ENCODE measurements at regions not wholly inside any gene's neighbourhood (a gene's known extent, or its start where the extent isn't known, plus 50 kb on each side); places are given as distances from the start of the nearest gene placed in this dataset.
"Not testable (repeated sequence)": the region's sequence is repeated elsewhere in the genome, so short reads cannot be mapped to it uniquely, and the experiment has no call there.

- no peak for DNase-seq (ENCODE audit: extremely low read depth, low read depth)
- TF ChIP-seq CTCF (IDR thresholded peaks at IDR 0.05; ENCODE audit: low read depth, low read length, missing control alignments) = no peak
- H3K4me3 ChIP-seq (replicated peaks; ENCODE audit: low read depth, low read length) = no peak overlapping the region
Observed at GRCh38 chr15:38793206-38793810, 228.7 kb upstream of the RASGRP1 start.

DNA sequence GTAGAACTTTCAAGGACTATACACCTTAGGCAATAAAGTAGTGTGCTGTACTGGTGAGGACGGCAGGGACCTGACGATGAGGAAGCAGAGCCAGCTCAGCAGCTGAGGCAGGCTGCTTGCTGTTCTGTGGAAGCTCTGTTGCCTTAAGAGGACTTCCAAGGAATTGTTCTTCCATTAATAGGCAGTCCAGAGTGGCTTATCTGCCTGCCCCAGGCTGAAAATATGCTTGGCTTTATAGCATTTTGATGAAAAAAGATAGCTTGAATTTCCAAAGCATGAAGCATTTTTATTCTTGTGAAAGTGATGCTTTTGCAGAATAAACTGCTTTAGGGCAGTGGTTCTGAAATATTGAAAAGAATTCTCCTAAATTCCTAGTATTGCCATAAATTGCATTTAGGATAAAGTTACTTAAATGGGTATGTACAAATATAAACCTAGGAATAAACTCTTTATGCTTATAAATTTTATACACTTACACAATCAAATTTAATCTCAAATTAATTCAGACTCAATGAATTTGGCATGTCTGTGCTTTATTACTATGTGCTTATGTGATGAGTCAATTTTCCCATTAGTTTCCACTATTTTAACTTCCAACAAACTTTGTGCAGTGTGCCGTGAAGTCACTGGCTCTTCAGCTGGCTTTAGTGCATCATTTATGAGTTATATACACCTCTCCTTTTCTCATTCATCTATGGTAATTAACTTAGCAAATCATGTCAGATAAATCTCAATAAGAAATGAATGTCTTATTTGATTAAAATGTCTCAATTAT lies 231.0 kb upstream of the RASGRP1 start:
- no peak overlapping the region for H3K4me3 ChIP-seq (replicated peaks; ENCODE audit: low read depth, low read length)
- no peak for TF ChIP-seq CTCF (IDR thresholded peaks at IDR 0.05; ENCODE audit: low read depth, low read length, missing control alignments)
- DNase-seq (ENCODE audit: extremely low read depth, low read depth) = no peak

- no peak for TF ChIP-seq CTCF (IDR thresholded peaks at IDR 0.05; ENCODE audit: low read depth, low read length, missing control alignments)
- no peak for DNase-seq (ENCODE audit: extremely low read depth, low read depth)
Observed at GRCh38 chr15:38796589-38796988, 232.0 kb upstream of the RASGRP1 start.

GRCh38 chr15:38797506-38797905 lies 232.9 kb upstream of the RASGRP1 start:
- not testable (repeated sequence) for H3K4me3 ChIP-seq (replicated peaks; ENCODE audit: low read depth, low read length); DNase-seq (ENCODE audit: extremely low read depth, low read depth)

More at GRCh38 chr15:38796589-38796988, 232.0 kb upstream of the RASGRP1 start:
- H3K4me3 ChIP-seq (replicated peaks; ENCODE audit: low read depth, low read length) = no peak overlapping the region

DNA sequence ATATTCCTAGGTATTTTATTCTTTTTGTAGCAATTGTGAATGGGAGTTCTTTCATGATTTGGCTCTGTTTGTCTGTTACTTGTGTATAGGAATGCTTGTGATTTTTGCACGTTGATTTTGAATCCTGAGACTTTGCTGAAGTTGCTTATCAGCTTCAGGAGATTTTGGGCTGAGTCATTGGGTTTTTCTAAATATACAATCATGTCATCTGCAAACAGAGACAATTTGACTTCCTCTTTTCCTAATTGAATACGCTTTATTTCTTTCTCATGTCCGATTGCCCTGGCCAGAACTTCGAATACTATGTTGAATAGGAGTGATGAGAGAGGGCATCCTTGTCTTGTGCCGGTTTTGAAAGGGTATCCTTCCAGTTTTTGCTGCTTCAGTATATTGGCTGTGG lies 234.6 kb upstream of the RASGRP1 start:
- not testable (repeated sequence) for H3K4me3 ChIP-seq (replicated peaks; ENCODE audit: low read depth, low read length); DNase-seq (ENCODE audit: extremely low read depth, low read depth)

DNA sequence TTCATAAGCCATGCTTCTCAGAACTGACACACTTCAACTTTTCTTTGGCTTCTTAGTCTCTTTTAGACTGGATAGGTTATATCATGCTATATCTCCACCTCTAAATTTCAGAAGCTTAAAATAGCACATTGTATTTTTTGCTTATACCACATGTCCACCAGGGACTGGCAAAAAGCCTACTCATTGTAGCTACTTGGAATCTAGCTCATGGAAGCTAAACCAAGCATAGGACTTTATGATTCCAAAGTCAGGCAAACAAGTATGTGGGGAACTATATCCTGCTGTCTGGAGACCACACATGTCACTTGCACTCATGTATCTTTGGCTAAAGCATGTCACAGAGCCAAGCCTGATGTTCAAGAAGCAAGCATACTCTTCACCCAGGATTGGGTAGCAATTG lies 245.0 kb upstream of the RASGRP1 start:
- H3K4me3 ChIP-seq (replicated peaks; ENCODE audit: low read depth, low read length) = no peak overlapping the region
- no peak for TF ChIP-seq CTCF (IDR thresholded peaks at IDR 0.05; ENCODE audit: low read depth, low read length, missing control alignments)
- no peak for DNase-seq (ENCODE audit: extremely low read depth, low read depth)

GRCh38 chr15:38810686-38811085 lies 246.1 kb upstream of the RASGRP1 start:
- no peak for TF ChIP-seq CTCF (IDR thresholded peaks at IDR 0.05; ENCODE audit: low read depth, low read length, missing control alignments)
- no peak overlapping the region for H3K4me3 ChIP-seq (replicated peaks; ENCODE audit: low read depth, low read length)
- no peak for DNase-seq (ENCODE audit: extremely low read depth, low read depth)

DNA sequence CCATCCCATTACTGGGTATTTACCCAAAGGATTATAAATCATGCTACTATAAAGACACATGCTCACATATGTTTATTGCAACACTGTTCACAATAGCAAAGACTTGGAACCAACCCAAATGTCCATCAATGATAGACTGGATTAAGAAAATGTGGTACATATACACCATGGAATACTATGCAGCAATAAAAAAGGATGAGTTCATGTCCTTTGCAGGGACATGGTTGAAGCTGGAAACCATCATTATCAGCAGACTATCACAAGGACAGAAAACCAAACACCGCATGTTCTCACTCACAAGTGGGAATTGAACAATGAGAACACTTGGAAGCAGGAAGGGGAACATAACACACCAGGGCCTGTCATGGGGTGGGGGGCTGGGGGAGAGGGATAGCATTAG lies 249.6 kb upstream of the RASGRP1 start:
- not testable (repeated sequence) for DNase-seq (ENCODE audit: extremely low read depth, low read depth); H3K4me3 ChIP-seq (replicated peaks; ENCODE audit: low read depth, low read length)

Measured in HFF-Myc (cell line).